Activated CD4-positive, alpha-beta T cell treated with anti-CD3 and anti-CD28 coated beads, Interleukin-2, Interleukin-4, amounts not matched to agents 100 ng/mL and 50 ng/mL, durations not matched to agents 16 hours and 8 hours (primary cell): ENCODE measurements at regions not wholly inside any gene's neighbourhood (a gene's known extent, or its start where the extent isn't known, plus 50 kb on each side); places are given as distances from the start of the nearest gene placed in this dataset.

ENCODE experiments used
- DNase-seq: peaks from one replicate; pipeline ENCODE4 v3.0.0-alpha.2; 2020; ENCODE audit warnings: low spot score

DNA sequence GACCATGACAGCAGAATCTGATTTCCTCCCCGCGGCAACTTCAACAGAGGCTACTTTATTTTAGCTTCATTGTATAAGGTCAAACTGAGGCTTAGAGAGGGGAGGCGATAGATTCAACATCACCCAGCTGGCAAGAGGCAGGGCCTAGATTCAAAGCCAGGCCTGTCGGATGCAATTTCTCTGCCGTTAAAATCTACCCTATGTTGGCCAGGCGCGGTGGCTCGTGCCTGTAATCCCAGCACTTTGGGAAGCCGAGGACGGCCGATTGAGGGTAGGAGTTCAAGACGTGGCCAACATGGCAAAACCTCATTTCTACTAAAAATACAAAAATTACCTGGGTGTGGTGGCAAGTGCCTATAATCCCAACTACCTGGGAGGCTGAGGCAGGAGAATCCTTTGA is 182.2 kb downstream of the BCOR start:
- no peak for DNase-seq

- DNase-seq, result no peak
Observed at GRCh38 chrX:39921838-39922237, 175.9 kb downstream of the BCOR start.

- DNase-seq, result no peak
Observed at GRCh38 chrX:39922488-39922887, 175.3 kb downstream of the BCOR start.

- DNase-seq, result no peak
Observed at GRCh38 chrX:39922926-39923325, 174.8 kb downstream of the BCOR start.

GRCh38 chrX:39927380-39927779 is 170.4 kb downstream of the BCOR start:
- DNase-seq, result no peak

DNA sequence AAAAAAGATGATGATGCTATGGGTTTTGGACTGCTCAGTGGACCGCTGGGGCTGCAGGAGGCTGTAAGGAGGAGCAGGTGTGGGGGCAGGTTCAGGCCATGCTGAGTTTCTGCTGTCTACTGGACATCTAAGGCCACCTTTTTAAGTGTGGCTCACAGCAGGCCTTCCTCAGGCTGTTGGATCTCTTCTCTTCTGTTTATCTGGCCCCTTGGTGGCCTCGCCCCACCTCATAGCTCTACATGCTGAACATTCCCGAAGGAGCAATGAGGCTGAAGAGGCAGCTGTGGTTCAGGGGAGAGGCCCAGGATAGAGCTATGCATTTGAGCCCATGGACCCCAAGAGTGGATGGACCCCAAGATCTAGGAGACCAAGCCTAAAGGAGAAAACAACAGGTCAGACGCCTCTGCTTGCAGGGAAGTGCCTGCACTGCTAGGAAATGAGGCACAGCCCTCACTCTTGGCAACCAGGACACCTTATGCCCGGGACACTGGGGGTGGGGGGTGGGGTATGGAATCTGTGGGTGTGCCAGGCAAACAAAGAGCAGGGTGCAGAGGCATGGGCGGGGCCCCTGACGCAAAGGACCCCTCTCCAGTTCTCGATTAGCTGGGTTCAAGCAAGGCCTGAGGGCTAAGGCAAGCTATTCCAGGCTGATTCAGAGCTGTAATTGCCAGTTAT is 168.9 kb downstream of the BCOR start:
- no peak for DNase-seq

- no peak for DNase-seq
Observed at GRCh38 chrX:39929379-39930025, 168.3 kb downstream of the BCOR start.

DNA sequence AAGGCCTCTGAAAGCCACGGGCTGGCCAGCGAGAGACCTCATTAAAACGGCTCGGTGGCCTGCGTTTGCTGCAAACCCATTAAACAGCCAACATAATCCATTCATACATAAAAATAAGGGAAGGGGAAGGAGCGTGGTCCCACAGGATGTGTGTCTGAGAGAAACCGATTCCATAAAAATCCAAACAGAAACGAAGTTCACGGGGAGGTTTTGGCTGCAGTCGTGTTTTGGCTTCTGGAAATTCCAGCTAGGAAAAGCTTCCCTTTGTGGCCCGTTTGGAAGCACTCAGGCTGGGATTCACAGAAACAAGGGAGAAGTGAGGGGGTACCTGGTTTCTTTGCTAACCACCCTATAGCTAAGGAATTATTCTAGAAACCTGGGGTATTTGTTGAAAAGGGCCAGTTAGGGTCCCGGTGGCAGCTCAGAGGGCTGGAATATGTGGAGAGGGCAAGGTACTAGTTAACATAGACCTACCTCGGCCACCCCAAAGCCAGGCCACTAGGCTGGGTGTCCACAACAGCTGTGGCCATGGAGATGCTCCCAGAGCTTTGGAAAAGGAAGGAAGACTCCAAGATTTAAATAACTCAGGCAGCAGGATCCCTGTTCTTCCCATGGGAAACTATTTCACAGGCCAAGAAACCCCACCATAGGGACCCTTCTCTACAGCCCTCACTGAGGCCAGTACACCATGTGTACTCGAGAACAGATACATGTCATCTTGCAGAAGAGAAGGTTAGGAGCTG is 166.8 kb downstream of the BCOR start:
- no peak for DNase-seq

- no peak for DNase-seq
Observed at GRCh38 chrX:39931529-39932282, 166.1 kb downstream of the BCOR start.

DNA sequence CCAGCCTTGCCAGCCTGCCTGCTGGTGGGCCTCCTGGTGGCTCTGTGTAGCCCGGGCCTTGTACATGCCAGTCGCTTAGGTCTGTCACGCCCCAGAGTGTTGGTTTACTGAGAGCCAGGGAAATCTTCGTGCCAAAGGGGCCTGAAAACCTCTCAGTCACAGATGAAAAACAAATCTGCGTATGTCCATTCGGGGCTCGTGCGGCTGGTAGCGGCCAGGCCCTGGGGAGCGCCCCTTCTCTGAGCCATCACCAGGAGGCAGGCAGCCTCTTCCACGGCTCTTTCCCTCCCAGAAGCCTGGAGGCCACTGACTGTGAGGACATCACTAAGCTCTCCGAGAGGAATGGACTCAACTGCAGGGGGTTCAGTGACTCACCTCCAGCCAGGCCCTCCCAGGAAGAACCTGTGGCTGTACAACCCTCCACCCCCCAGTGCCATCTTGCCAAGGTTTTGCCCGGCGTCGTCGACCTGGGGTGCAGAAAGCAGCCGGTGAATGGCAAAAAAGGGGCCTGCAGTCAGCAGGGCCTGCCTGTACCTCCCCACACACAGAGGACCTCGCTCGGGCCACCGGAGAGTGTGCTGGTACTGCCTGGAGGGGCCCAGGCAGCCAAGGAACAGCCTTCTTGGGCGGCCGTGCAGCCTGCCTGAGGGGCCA is 162.2 kb downstream of the BCOR start:
- no peak for DNase-seq

DNA sequence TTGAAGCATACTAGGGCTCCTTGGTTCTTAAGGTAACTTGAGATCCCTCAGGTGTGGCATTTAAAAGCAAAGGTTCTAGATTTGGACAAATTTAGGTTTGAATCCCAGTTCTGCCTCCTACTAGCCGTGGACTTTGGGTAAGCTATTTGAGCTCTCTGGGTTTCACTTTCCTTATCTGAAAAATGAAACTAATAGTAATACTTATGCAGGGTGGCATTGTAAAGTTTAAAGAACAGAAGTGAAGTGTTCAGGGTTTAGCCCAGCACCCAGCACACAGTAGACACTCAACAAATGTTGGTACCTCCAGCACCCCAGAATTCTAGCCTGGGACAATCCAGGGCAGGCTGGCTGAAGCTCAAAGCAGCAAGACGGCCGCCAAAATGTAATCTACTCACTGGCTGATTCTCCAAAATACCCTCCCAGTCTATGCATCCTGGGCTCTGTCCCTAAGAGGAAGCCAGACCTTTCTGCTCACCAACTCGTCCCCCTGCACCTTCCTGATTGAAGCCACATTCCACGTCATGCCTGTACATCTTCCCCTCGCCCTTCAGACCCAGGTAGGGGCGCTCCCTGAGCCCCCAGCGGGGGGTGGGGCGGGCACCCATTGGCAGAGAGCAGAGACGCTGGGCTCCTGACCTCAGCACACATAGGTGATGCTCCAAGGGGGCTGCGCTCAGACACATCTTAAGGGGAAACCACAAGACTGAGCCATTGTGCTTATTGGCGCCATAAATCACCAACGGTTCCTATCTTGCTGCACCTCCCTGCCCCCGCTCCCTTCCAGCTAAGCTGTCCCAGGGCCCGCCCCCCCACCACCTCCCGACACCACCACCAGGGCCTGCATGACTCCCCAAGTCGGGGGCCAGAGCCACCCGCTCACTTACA is 160.6 kb downstream of the BCOR start:
- peak; percentile 18 for DNase-seq

- DNase-seq, result no peak
Observed at GRCh38 chrX:39938466-39938865, 159.3 kb downstream of the BCOR start.

GRCh38 chrX:39939678-39940077 is 158.1 kb downstream of the BCOR start:
- no peak for DNase-seq

GRCh38 chrX:39941332-39941920 is 156.3 kb downstream of the BCOR start:
- DNase-seq, result no peak

- no peak for DNase-seq
Observed at GRCh38 chrX:39944416-39944815, 153.3 kb downstream of the BCOR start.

- DNase-seq, result no peak
Observed at GRCh38 chrX:39945709-39946108, 152.0 kb downstream of the BCOR start.

DNA sequence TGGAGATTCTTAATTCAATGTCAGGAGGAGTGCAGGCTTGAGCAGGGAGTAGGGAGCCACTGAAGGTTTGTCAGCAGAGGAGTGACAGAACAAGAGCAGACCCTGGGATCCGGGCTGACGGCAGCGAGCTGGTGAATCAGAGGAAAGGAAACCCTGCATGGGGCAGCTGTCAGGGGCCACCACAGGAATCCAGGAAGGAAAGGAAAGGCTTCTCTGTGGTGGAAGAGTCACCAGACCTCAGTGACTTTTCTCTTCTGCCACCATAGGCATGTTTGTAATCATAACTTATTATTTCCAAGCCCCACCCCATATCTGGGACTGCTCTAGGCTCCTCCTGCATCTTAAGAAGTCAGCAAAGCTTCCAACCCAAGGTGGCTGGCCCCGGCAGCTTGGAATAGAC is 150.9 kb downstream of the BCOR start:
- DNase-seq, result no peak

DNA sequence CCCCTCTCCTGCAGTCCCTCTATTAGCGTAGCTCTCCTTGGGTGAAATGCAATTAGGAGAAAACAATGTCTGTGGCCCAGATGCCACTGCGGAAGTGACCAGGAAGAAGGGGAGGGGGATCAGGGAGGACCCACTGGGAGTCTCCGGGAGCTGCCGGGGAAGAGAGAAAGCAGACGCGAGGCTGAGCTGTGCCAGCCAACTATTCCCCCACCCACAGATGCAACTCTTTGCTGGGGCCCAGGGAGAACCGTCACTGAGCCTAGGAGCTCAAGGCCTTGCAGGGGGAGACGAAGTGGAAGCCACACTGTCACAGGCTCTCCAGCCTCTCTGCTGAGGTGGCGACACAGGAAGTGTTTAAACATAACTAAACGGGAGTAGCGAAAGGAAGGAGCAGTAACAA is 149.2 kb downstream of the BCOR start:
- DNase-seq, result no peak

GRCh38 chrX:39950018-39950688 is 147.6 kb downstream of the BCOR start:
- DNase-seq, result no peak

DNA sequence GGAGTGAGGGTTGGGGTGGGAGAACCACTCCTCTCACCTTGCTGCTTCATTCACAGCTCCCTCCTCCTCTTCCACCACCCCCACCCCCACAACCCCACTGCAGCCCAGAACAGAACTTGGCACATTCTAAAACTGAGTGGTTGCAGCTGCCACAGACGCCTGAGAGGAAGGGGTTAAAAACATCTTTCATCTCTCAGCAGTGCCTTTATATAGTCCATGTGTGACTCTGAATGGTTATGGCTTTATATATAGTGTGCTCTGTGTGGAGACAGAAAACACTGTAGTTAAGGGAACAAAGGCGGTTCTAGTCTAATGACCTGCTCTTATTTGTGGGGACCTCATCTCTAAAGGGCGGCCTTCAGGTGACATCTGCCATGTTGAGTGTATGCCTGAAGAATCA is 144.8 kb downstream of the BCOR start:
- no peak for DNase-seq
